H1 (cell line): ENCODE measurements at regions not wholly inside any gene's neighbourhood (a gene's known extent, or its start where the extent isn't known, plus 50 kb on each side); places are given as distances from the start of the nearest gene placed in this dataset.
"Not testable (repeated sequence)": the region's sequence is repeated elsewhere in the genome, so short reads cannot be mapped to it uniquely, and the experiment has no call there.

Source experiments
- CBX8 ChIP-seq: fragments of 300-800, 300-1000 bp; sonication (generic); IDR thresholded peaks from 2 replicates; pipeline ENCODE4 v1.7.1; 2016; ENCODE audit warnings: low read depth, low read length, borderline replicate concordance
- CHD2 ChIP-seq: IDR thresholded peaks from 2 replicates; pipeline ENCODE4 v1.6.1; 2012; ENCODE audit warnings: low read length, improper control_type of control experiment
- CREB1 ChIP-seq: IDR thresholded peaks from 2 replicates; pipeline ENCODE4 v1.6.1; 2012; ENCODE audit warnings: inconsistent platforms
- CTCF ChIP-seq, 3 experiments: IDR thresholded peaks; 1 replicate in 2 of 3; 2 replicates in 1 of 3; pipeline versions ENCODE4 v1.5.1 to v1.6.1; 2011; ENCODE audit warnings: low read length in 3 of 3, mild to moderate bottlenecking in 3 of 3, inconsistent platforms in 2 of 3, low read depth in 1 of 3, moderate library complexity in 1 of 3; ENCODE audit not compliant: insufficient read depth in 1 of 3; ENCODE audit errors: control extremely low read depth in 1 of 3
- JUND ChIP-seq: IDR thresholded peaks from 2 replicates; pipeline ENCODE4 v1.6.1; 2011; ENCODE audit warnings: mild to moderate bottlenecking, improper control_type of control experiment, low read length
- NRF1 ChIP-seq: IDR thresholded peaks from 2 replicates; pipeline ENCODE4 v1.6.1; 2011; ENCODE audit warnings: mild to moderate bottlenecking, low read depth, low read length, improper control_type of control experiment
- POLR2A ChIP-seq, 2 experiments: IDR thresholded peaks; 1 replicate in 1 of 2; 2 replicates in 1 of 2; pipeline ENCODE4 v1.6.1; 2011; ENCODE audit warnings: low read depth in 2 of 2, low read length in 2 of 2, mild to moderate bottlenecking in 2 of 2; ENCODE audit errors: control extremely low read depth in 1 of 2
- SIX5 ChIP-seq: IDR thresholded peaks from 2 replicates; pipeline ENCODE4 v1.6.1; 2011; ENCODE audit warnings: mild to moderate bottlenecking, low read depth, low read length
- SRF ChIP-seq: IDR thresholded peaks from 2 replicates; pipeline ENCODE4 v1.6.1; 2011; ENCODE audit warnings: mild to moderate bottlenecking, low read depth, low read length, moderate library complexity
- TAF1 ChIP-seq: IDR thresholded peaks from 2 replicates; pipeline ENCODE4 v1.6.1; 2011; ENCODE audit warnings: mild to moderate bottlenecking, low read depth, low read length
- TCF12 ChIP-seq: IDR thresholded peaks from 2 replicates; pipeline ENCODE4 v1.6.1; 2011; ENCODE audit warnings: low read depth, mild to moderate bottlenecking, low read length

- not testable (repeated sequence) for TF ChIP-seq SIX5; CBX8; CTCF (IDR thresholded peaks at IDR 0.05; ENCODE audit: control extremely low read depth in 1 of 3, insufficient read depth in 1 of 3, low read depth in 1 of 3, low read length in 3 of 3); TAF1; JUND; SRF; NRF1; POLR2A (IDR thresholded peaks at IDR 0.05; ENCODE audit: control extremely low read depth in 1 of 2, low read depth in 2 of 2, low read length in 2 of 2); TCF12; CREB1; CHD2
Measured at GRCh38 chr17:20902496-20902895, 140.3 kb downstream of the USP22 start.
